ENCODE measurements at regions not wholly inside any gene's neighbourhood (a gene's known extent, or its start where the extent isn't known, plus 50 kb on each side); places are given as distances from the start of the nearest gene placed in this dataset.

- TF ChIP-seq CTCF (conservative IDR thresholded peaks at IDR 0.05) = no peak
- no peak overlapping the region for H3K27ac ChIP-seq
Measured at GRCh38 chr7:12974451-12975166, 287.2 kb downstream of the ARL4A start.

GRCh38 chr7:12975412-12975811, 288.0 kb downstream of the ARL4A start:
- TF ChIP-seq CTCF (conservative IDR thresholded peaks at IDR 0.05) = no peak
- no peak overlapping the region for H3K27ac ChIP-seq

- no peak overlapping the region for H3K27ac ChIP-seq
- no peak for TF ChIP-seq CTCF (conservative IDR thresholded peaks at IDR 0.05)
Measured at GRCh38 chr7:12979181-12979580, 291.7 kb downstream of the ARL4A start.

GRCh38 chr7:12982178-12982577, 294.7 kb downstream of the ARL4A start:
- no peak overlapping the region for H3K27ac ChIP-seq
- TF ChIP-seq CTCF (conservative IDR thresholded peaks at IDR 0.05) = no peak

GRCh38 chr7:12984117-12984516, 296.7 kb downstream of the ARL4A start:
- TF ChIP-seq CTCF (conservative IDR thresholded peaks at IDR 0.05) = no peak
- H3K27ac ChIP-seq = no peak overlapping the region

GRCh38 chr7:12985228-12985627, 297.8 kb downstream of the ARL4A start:
- no peak overlapping the region for H3K27ac ChIP-seq
- no peak for TF ChIP-seq CTCF (conservative IDR thresholded peaks at IDR 0.05)

- H3K27ac ChIP-seq = no peak overlapping the region
- no peak for TF ChIP-seq CTCF (conservative IDR thresholded peaks at IDR 0.05)
Measured at GRCh38 chr7:12985752-12986151, 298.3 kb downstream of the ARL4A start.

Data from VCaP (cell line).